H1 (cell line): ENCODE measurements at regions not wholly inside any gene's neighbourhood (a gene's known extent, or its start where the extent isn't known, plus 50 kb on each side); places are given as distances from the start of the nearest gene placed in this dataset.

Source experiments
- CTCF ChIA-PET: fragments of 300-600 bp; sonication (Branson Sonifier 250); formaldehyde crosslinking; loops from one replicate; lab custom pipeline; 2021; ENCODE audit not compliant: partially characterized antibody; lab: Charles Lee
- POLR2A ChIA-PET: fragments of 300-600 bp; sonication (Branson Sonifier 250); formaldehyde crosslinking; loops from one replicate; lab custom pipeline; 2021; ENCODE audit warnings: inconsistent platforms; ENCODE audit not compliant: partially characterized antibody; lab: Charles Lee
- DNase-seq, 2 experiments: peaks; one replicate each; pipeline versions ENCODE4 v3.0.0 to v3.0.0-alpha.2; 2010 to 2022; ENCODE audit warnings: low spot score in 2 of 2, low read depth in 1 of 2, mixed read lengths in 1 of 2
- FAIRE-seq: peaks from 2 replicates; lab custom pipeline; 2011; peaks lifted over from hg19 to GRCh38; lab: Jason Lieb, UNC
- H2AFZ ChIP-seq: 2 replicates; pipeline ENCODE4 v1.8.1; 2012; ENCODE audit warnings: low read length, inconsistent platforms
- H2AK5ac ChIP-seq: 2 replicates; pipeline ENCODE4 v1.6.1; 2013; ENCODE audit warnings: low read depth, low read length
- H2BK120ac ChIP-seq: replicated peaks from 2 replicates; pipeline ENCODE3; 2013; ENCODE audit warnings: low read depth, low read length, inconsistent platforms
- H2BK12ac ChIP-seq: 2 replicates; pipeline ENCODE4 v1.6.1; 2013; ENCODE audit warnings: low read depth, low read length
- H2BK15ac ChIP-seq: 2 replicates; pipeline ENCODE4 v1.6.1; 2013; ENCODE audit warnings: low read length
- H2BK20ac ChIP-seq: 2 replicates; pipeline ENCODE4 v1.6.1; 2013; ENCODE audit warnings: low read length
- H2BK5ac ChIP-seq: 2 replicates; pipeline ENCODE4 v1.6.1; 2013; ENCODE audit warnings: low read depth, low read length
- H3K14ac ChIP-seq: 2 replicates; pipeline ENCODE4 v1.6.1; 2013; ENCODE audit warnings: inconsistent platforms; ENCODE audit not compliant: insufficient read length
- H3K18ac ChIP-seq: 2 replicates; pipeline ENCODE4 v1.6.1; 2013; ENCODE audit warnings: low read length; ENCODE audit errors: extremely low read depth
- H3K23ac ChIP-seq: 2 replicates; pipeline ENCODE4 v1.6.1; 2013; ENCODE audit warnings: inconsistent platforms; ENCODE audit not compliant: insufficient read length
- H3K23me2 ChIP-seq: 2 replicates; pipeline ENCODE4 v1.6.1; 2013; ENCODE audit warnings: low read depth, low read length
- H3K27ac ChIP-seq: 2 replicates; pipeline ENCODE4 v1.6.1; 2011; ENCODE audit warnings: low read depth, low read length, inconsistent platforms
- H3K27me3 ChIP-seq, 4 experiments: replicated peaks in 1 of 4; 1 replicate in 1 of 4; 2 replicates in 3 of 4; pipeline versions ENCODE4 v1.6.1 to v1.8.1; 2011 to 2013; ENCODE audit warnings: low read length in 3 of 4, mild to moderate bottlenecking in 3 of 4, inconsistent platforms in 2 of 4, mixed read lengths in 2 of 4, moderate library complexity in 1 of 4; ENCODE audit not compliant: control insufficient read depth in 3 of 4, insufficient read depth in 3 of 4; ENCODE audit errors: extremely low read depth in 1 of 4
- H3K36me3 ChIP-seq, 4 experiments: 2 replicates each; pipeline versions ENCODE4 v1.6.1 to v1.8.1; 2011 to 2013; ENCODE audit warnings: mild to moderate bottlenecking in 4 of 4, low read length in 3 of 4, moderate library complexity in 2 of 4, control low read depth in 1 of 4, inconsistent platforms in 1 of 4; ENCODE audit not compliant: insufficient read depth in 4 of 4, control insufficient read depth in 2 of 4
- H3K4ac ChIP-seq: replicated peaks from 2 replicates; pipeline ENCODE3; 2013; ENCODE audit warnings: low read length, low read depth, mixed read lengths, inconsistent platforms; ENCODE audit not compliant: insufficient read length
- H3K4me1 ChIP-seq, 4 experiments: replicated peaks in 1 of 4; 1 replicate in 1 of 4; 2 replicates in 3 of 4; pipeline versions ENCODE4 v1.6.1 to v1.8.1; 2011 to 2013; ENCODE audit warnings: low read length in 3 of 4, inconsistent platforms in 2 of 4, mixed read lengths in 1 of 4; ENCODE audit not compliant: insufficient read depth in 4 of 4, control insufficient read depth in 3 of 4
- H3K4me2 ChIP-seq, 2 experiments: 2 replicates each; pipeline versions ENCODE4 v1.6.1 to v1.8.1; 2011 to 2013; ENCODE audit warnings: low read depth in 2 of 2, low read length in 2 of 2, control low read depth in 1 of 2, inconsistent platforms in 1 of 2, mild to moderate bottlenecking in 1 of 2; ENCODE audit not compliant: insufficient read depth in 1 of 2
- H3K4me3 ChIP-seq, 4 experiments: fragments of 200-600, 300-600 bp in 1 of 4; sonication (generic), shearing (Covaris generic), sonication (Bioruptor Twin) in 1 of 4; 2 replicates each; pipeline versions ENCODE4 v1.5.1 to v1.8.1; 2011 to 2016; ENCODE audit warnings: low read length in 4 of 4, low read depth in 3 of 4, control low read depth in 2 of 4, inconsistent platforms in 2 of 4, mild to moderate bottlenecking in 2 of 4, mixed read lengths in 1 of 4, moderate library complexity in 1 of 4; ENCODE audit not compliant: insufficient read depth in 2 of 4; ENCODE audit errors: extremely low read depth in 1 of 4
- H3K56ac ChIP-seq: replicated peaks from 2 replicates; pipeline ENCODE3; 2013; ENCODE audit warnings: low read depth, mild to moderate bottlenecking, mixed read lengths, low read length, inconsistent platforms; ENCODE audit not compliant: insufficient read length
- H3K79me1 ChIP-seq: 2 replicates; pipeline ENCODE4 v1.6.1; 2013; ENCODE audit warnings: low read depth, low read length, control low read depth
- H3K79me2 ChIP-seq, 2 experiments: 2 replicates each; pipeline versions ENCODE4 v1.6.1 to v1.8.1; 2012 to 2013; ENCODE audit warnings: low read length in 2 of 2, mild to moderate bottlenecking in 2 of 2, inconsistent platforms in 1 of 2; ENCODE audit not compliant: insufficient read depth in 2 of 2, control insufficient read depth in 1 of 2
- H3K9ac ChIP-seq, 4 experiments: replicated peaks in 1 of 4; 1 replicate in 1 of 4; 2 replicates in 3 of 4; pipeline versions ENCODE4 v1.6.1 to v1.8.1; 2011 to 2013; ENCODE audit warnings: low read depth in 3 of 4, low read length in 3 of 4, control low read depth in 2 of 4, mild to moderate bottlenecking in 2 of 4, moderate library complexity in 2 of 4, inconsistent platforms in 1 of 4; ENCODE audit errors: extremely low read depth in 1 of 4
- H3K9me3 ChIP-seq, 2 experiments: 2 replicates each; pipeline versions ENCODE4 v1.6.1 to v1.8.1; 2012 to 2013; ENCODE audit warnings: mild to moderate bottlenecking in 2 of 2, moderate library complexity in 2 of 2, control low read depth in 1 of 2, inconsistent platforms in 1 of 2, low read depth in 1 of 2, low read length in 1 of 2, mixed read lengths in 1 of 2; ENCODE audit not compliant: insufficient read depth in 2 of 2
- H4K20me1 ChIP-seq, 2 experiments: replicated peaks in 1 of 2; 2 replicates each; pipeline versions ENCODE3 to v1.8.1; 2011 to 2013; ENCODE audit warnings: inconsistent platforms in 2 of 2, low read length in 2 of 2, mild to moderate bottlenecking in 1 of 2; ENCODE audit not compliant: insufficient read depth in 2 of 2, control insufficient read depth in 1 of 2
- H4K5ac ChIP-seq: 2 replicates; pipeline ENCODE4 v1.6.1; 2013; ENCODE audit warnings: low read length, low read depth, mixed read lengths, inconsistent platforms; ENCODE audit not compliant: insufficient read length
- H4K8ac ChIP-seq: 2 replicates; pipeline ENCODE4 v1.8.0; 2013; ENCODE audit warnings: mild to moderate bottlenecking, moderate library complexity, low read length, inconsistent platforms; ENCODE audit not compliant: insufficient read depth; ENCODE audit errors: extremely low read depth
- H4K91ac ChIP-seq: replicated peaks from 2 replicates; pipeline ENCODE3; 2013; ENCODE audit warnings: low read length, mixed read lengths, inconsistent platforms; ENCODE audit not compliant: insufficient read length
- ATF2 ChIP-seq: IDR thresholded peaks from 2 replicates; pipeline ENCODE4 v1.6.1; 2012; ENCODE audit warnings: low read length, inconsistent platforms
- EGR1 ChIP-seq: IDR thresholded peaks from 2 replicates; pipeline ENCODE4 v1.6.1; 2011; ENCODE audit warnings: low read depth, low read length, borderline replicate concordance
- JUN ChIP-seq: IDR thresholded peaks from 2 replicates; pipeline ENCODE4 v1.6.1; 2011; ENCODE audit warnings: low read depth, mild to moderate bottlenecking, improper control_type of control experiment, low read length
- PHF8 ChIP-seq: fragments of 200-600 bp; sonication (generic); conservative IDR thresholded peaks from 2 replicates; pipeline ENCODE4 v1.7.1; 2012; ENCODE audit warnings: low read depth, mild to moderate bottlenecking, inconsistent platforms, low read length, moderate library complexity
- SIN3A ChIP-seq, 2 experiments: IDR thresholded peaks in 1 of 2; conservative IDR thresholded peaks in 1 of 2; 2 replicates each; pipeline ENCODE4 v1.6.1; 2011 to 2012; ENCODE audit warnings: low read length in 2 of 2, improper control_type of control experiment in 1 of 2, low read depth in 1 of 2, mild to moderate bottlenecking in 1 of 2
- TAF7 ChIP-seq: optimal IDR thresholded peaks from 2 replicates; pipeline ENCODE3; 2011; ENCODE audit warnings: low read depth, mild to moderate bottlenecking, inconsistent platforms, low read length, moderate library complexity, borderline replicate concordance
- ZNF274 ChIP-seq: IDR thresholded peaks from 2 replicates; pipeline ENCODE4 v1.7.0; 2012; ENCODE audit warnings: low read length, borderline replicate concordance; ENCODE audit errors: extremely low read depth

- Histone ChIP-seq H4K20me1 (no peaks in the 10 kb centered on the region), H4K8ac (no peak overlapping the region), H3K4me2 (no peak overlapping the region), H3K18ac (no peak overlapping the region), H3K4me3 (no peak overlapping the region), H3K23me2 (no peaks in the 10 kb centered on the region), H3K9me3 (no peaks in the 10 kb centered on the region), H3K79me2 (no peaks in the 10 kb centered on the region), H3K36me3 (no peaks in the 10 kb centered on the region), H3K4ac (no peak overlapping the region), H2AFZ (no peak overlapping the region), H3K9ac (no peak overlapping the region), H2BK20ac (no peak overlapping the region), H2BK15ac (no peak overlapping the region), H4K91ac (no peak overlapping the region), H2BK12ac (no peak overlapping the region), H4K5ac (no peak overlapping the region), H2BK5ac (no peak overlapping the region), H2AK5ac (no peak overlapping the region), H2BK120ac (no peak overlapping the region), H3K27ac (no peak overlapping the region), H3K23ac (no peak overlapping the region), H3K14ac (no peak overlapping the region), H3K4me1 (no peaks in the 10 kb centered on the region), H3K79me1 (no peaks in the 10 kb centered on the region), H3K27me3 (no peaks in the 10 kb centered on the region), H3K56ac (no peak overlapping the region)
- FAIRE-seq (no peak), DNase-seq (no peak)
- ChIA-PET CTCF (no interaction called here), POLR2A (no interaction called here)
- TF ChIP-seq EGR1 (no peak), SIN3A (conservative IDR thresholded peaks at IDR 0.05 in 1 of 2, IDR thresholded peaks at IDR 0.05 in 1 of 2; ENCODE audit: low read depth in 1 of 2, low read length in 2 of 2) (no peak), PHF8 (no peak), ATF2 (no peak), ZNF274 (no peak), JUN (no peak), TAF7 (no peak)
Measured at GRCh38 chr3:166818464-166818863, 561.6 kb downstream of the ZBBX start.
